ENCODE measurements at regions not wholly inside any gene's neighbourhood (a gene's known extent, or its start where the extent isn't known, plus 50 kb on each side); places are given as distances from the start of the nearest gene placed in this dataset.

DNA sequence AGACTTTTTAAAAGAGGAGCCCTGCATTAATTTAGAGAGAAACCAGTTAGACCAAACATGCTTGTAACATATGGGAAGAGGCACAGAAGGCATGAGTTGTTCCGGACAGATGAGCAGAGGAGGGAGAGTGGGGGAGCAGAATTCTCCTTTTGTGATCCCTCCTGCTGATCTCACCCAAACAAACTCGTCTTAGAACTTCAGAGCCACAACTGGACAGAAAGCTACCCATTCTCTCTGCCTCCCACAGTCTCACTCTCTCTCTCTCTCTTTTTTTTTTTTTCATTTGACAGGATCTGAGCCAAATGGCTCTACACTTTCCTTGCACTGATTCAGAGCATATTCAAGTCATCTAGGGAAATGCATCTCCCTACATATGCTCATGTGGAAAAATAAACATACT is 196.0 kb upstream of the PAPPA start:
- Mint-ChIP-seq H3K9me3 (peaks cover 13% of the 10 kb centered on the region), H3K4me1 (peaks cover 2% of the 10 kb centered on the region), H3K27me3 (ENCODE audit: low read depth) (no peaks in the 10 kb centered on the region), H3K27ac (no peak overlapping the region), H3K4me3 (no peak overlapping the region), H3K36me3 (no peaks in the 10 kb centered on the region)
- no peak for DNase-seq (ENCODE audit: low spot score in 2 of 2, unreplicated experiment in 2 of 2)
- TF ChIP-seq, protein P1, sequence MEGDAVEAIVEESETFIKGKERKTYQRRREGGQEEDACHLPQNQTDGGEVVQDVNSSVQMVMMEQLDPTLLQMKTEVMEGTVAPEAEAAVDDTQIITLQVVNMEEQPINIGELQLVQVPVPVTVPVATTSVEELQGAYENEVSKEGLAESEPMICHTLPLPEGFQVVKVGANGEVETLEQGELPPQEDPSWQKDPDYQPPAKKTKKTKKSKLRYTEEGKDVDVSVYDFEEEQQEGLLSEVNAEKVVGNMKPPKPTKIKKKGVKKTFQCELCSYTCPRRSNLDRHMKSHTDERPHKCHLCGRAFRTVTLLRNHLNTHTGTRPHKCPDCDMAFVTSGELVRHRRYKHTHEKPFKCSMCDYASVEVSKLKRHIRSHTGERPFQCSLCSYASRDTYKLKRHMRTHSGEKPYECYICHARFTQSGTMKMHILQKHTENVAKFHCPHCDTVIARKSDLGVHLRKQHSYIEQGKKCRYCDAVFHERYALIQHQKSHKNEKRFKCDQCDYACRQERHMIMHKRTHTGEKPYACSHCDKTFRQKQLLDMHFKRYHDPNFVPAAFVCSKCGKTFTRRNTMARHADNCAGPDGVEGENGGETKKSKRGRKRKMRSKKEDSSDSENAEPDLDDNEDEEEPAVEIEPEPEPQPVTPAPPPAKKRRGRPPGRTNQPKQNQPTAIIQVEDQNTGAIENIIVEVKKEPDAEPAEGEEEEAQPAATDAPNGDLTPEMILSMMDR (IDR thresholded peaks at IDR 0.05; ENCODE audit: unreplicated experiment): no peak

DNA sequence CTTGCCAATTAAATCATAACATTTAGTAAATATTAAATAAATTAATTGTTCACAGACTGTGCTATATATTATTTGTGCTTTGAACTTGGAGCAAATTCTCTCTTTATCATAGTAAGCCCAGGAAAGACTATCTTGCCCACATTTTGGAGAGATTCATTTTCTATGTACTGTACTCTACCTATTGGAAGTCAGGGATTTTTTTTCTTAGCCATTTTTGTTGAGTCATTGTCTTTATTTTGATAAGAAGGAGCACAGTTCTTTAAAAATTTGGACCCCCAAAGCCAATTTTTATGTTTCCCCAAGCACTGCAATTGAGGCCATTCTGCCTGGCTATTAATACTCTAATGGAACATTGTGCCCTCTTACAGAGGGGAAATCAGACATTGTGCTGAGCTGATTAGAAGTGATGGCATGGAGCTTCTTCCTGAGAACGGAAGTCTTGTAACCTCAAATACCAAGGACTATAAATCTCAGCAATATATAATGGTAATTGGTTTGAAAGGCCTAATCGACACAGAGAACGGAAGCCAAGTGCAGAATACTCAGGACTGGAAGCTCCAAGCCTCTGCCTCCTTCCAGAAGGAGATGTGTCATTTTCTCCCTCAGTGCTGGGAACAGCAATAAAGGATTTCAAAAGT is 188.8 kb upstream of the PAPPA start:
- Mint-ChIP-seq H3K4me3 (no peak overlapping the region), H3K9me3 (peaks cover 21% of the 10 kb centered on the region), H3K4me1 (no peaks in the 10 kb centered on the region), H3K27ac (no peak overlapping the region), H3K36me3 (no peaks in the 10 kb centered on the region), H3K27me3 (ENCODE audit: low read depth) (no peaks in the 10 kb centered on the region)
- DNase-seq (ENCODE audit: low spot score in 2 of 2, unreplicated experiment in 2 of 2): no peak
- TF ChIP-seq, protein P1 (IDR thresholded peaks at IDR 0.05; ENCODE audit: unreplicated experiment): no peak

DNA sequence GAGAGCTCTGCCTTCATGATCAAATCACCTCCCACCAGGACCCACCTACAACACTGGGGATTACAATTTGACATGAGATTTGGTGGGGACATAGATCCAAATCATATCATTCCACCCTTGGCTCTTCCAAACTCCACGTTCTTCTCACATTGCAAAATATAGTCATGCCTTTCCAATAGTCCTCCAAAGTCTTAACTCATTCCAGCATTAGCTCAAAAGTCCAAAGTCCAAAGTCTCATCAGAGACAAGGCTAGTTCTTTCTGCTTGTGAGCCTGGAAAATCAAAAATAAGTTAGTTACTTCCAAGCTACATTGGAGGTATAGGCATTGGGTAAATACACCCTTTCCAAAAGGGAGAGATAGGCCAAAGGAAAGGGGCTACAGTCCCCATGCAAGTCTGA is 186.9 kb upstream of the PAPPA start:
- Mint-ChIP-seq H3K4me3 (no peak overlapping the region), H3K9me3 (peaks cover 12% of the 10 kb centered on the region), H3K36me3 (no peaks in the 10 kb centered on the region), H3K4me1 (no peaks in the 10 kb centered on the region), H3K27ac (no peak overlapping the region), H3K27me3 (ENCODE audit: low read depth) (no peaks in the 10 kb centered on the region)
- TF ChIP-seq, protein P1 (IDR thresholded peaks at IDR 0.05; ENCODE audit: unreplicated experiment): no peak
- no peak for DNase-seq (ENCODE audit: low spot score in 2 of 2, unreplicated experiment in 2 of 2)

DNA sequence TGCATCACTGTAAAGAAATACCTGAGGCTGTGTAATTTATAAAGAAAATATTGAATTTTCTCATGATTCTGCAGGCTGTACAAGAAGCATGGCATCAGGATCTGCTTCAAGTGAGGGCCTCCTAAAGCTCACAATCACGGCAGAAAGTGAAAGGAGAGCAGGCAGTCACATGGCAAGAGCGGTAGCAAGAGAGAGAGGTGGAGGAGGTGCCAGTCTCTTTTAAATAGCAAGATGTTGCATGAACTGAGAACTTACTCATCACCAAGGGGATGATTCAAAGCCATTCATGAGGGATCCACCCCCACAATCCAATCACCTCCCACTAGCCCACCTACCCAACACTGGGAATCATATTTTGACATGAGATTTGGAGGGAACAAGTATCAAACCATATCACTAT is 184.5 kb upstream of the PAPPA start:
- no peak for DNase-seq (ENCODE audit: low spot score in 2 of 2, unreplicated experiment in 2 of 2)
- Mint-ChIP-seq H3K4me1 (no peaks in the 10 kb centered on the region), H3K4me3 (no peak overlapping the region), H3K9me3 (peaks cover 8% of the 10 kb centered on the region), H3K27ac (no peak overlapping the region), H3K27me3 (ENCODE audit: low read depth) (no peaks in the 10 kb centered on the region), H3K36me3 (no peaks in the 10 kb centered on the region)
- TF ChIP-seq, protein P1 (IDR thresholded peaks at IDR 0.05; ENCODE audit: unreplicated experiment): no peak

DNA sequence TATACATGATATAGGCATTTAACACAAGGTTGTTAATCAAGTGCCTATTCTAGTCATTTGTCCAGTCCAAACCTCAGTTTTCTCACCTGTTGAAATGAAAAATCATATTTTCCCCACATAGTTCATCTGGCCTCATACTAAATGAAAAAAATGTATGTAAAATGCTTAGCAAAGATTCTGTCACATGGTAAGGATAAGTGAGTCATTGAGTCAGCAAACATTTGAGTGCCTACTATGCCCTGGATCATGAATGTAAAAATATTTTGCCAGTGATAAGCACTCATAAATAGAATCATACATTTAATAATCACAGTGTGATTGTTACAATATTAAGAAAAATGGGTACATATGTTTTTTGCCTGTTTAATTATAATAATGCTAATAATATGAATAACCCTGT is 181.2 kb upstream of the PAPPA start:
- no peak for DNase-seq (ENCODE audit: low spot score in 2 of 2, unreplicated experiment in 2 of 2)
- Mint-ChIP-seq H3K4me3 (no peak overlapping the region), H3K27me3 (ENCODE audit: low read depth) (no peaks in the 10 kb centered on the region), H3K4me1 (no peaks in the 10 kb centered on the region), H3K9me3 (peaks cover 13% of the 10 kb centered on the region), H3K27ac (no peak overlapping the region), H3K36me3 (no peaks in the 10 kb centered on the region)
- TF ChIP-seq, protein P1 (IDR thresholded peaks at IDR 0.05; ENCODE audit: unreplicated experiment): no peak

Data from mesothelial cell of epicardium (in vitro differentiated cells).